ENCODE measurements at regions not wholly inside any gene's neighbourhood (a gene's known extent, or its start where the extent isn't known, plus 50 kb on each side); places are given as distances from the start of the nearest gene placed in this dataset.

GRCh38 chr11:81359476-81359875 is 1374.2 kb downstream of the FAM181B start (continued):
- TF ChIP-seq ZBTB4 (CRISPR knock-in tag; IDR thresholded peaks at IDR 0.05) (no peak), FOXK2 (IDR thresholded peaks at IDR 0.05) (no peak), E4F1 (IDR thresholded peaks at IDR 0.05; ENCODE audit: borderline replicate concordance, partially characterized antibody) (no peak), TARDBP (IDR thresholded peaks at IDR 0.05; ENCODE audit: borderline replicate concordance) (no peak), GABPA (IDR thresholded peaks at IDR 0.05; ENCODE audit: low read depth) (no peak), ZNF217 (IDR thresholded peaks at IDR 0.05) (no peak), ZNF24 (IDR thresholded peaks at IDR 0.05) (no peak), ZNF592 (IDR thresholded peaks at IDR 0.05) (no peak), HDGF (IDR thresholded peaks at IDR 0.05) (no peak), RBBP5 (conservative IDR thresholded peaks at IDR 0.05) (no peak), CHD1 (IDR thresholded peaks at IDR 0.05; ENCODE audit: low read depth, low read length) (no peak), BRCA1 (IDR thresholded peaks at IDR 0.05; ENCODE audit: low read depth, low read length) (no peak)
